ENCODE measurements at regions not wholly inside any gene's neighbourhood (a gene's known extent, or its start where the extent isn't known, plus 50 kb on each side); places are given as distances from the start of the nearest gene placed in this dataset.

- DNase-seq (ENCODE audit: low read depth, low spot score): no peak
- H3K27ac Mint-ChIP-seq (ENCODE audit: unreplicated experiment): no peak overlapping the region
- no peak overlapping the region for H3K4me3 Mint-ChIP-seq
- H3K36me3 Mint-ChIP-seq (ENCODE audit: low read depth): no peaks in the 10 kb centered on the region
- peaks cover 43% of the 10 kb centered on the region for H3K27me3 Mint-ChIP-seq (ENCODE audit: low read depth)
- peaks cover 2% of the 10 kb centered on the region for H3K9me3 Mint-ChIP-seq
- TF ChIP-seq CTCF (conservative IDR thresholded peaks at IDR 0.05): no peak
- H3K4me1 Mint-ChIP-seq: no peaks in the 10 kb centered on the region
Observed at GRCh38 chr9:88723751-88724150, 188.8 kb downstream of the NXNL2 start.

GRCh38 chr9:88724331-88724730, 189.4 kb downstream of the NXNL2 start:
- Mint-ChIP-seq H3K9me3 (peaks cover 2% of the 10 kb centered on the region), H3K4me3 (no peak overlapping the region)

GRCh38 chr9:88725300-88726019, 190.5 kb downstream of the NXNL2 start:
- TF ChIP-seq CTCF (conservative IDR thresholded peaks at IDR 0.05): no peak
- Mint-ChIP-seq H3K4me3 (no peak overlapping the region), H3K27me3 (ENCODE audit: low read depth) (peaks cover 36% of the 10 kb centered on the region), H3K4me1 (no peaks in the 10 kb centered on the region), H3K9me3 (peaks cover 5% of the 10 kb centered on the region), H3K36me3 (ENCODE audit: low read depth) (peaks cover 2% of the 10 kb centered on the region), H3K27ac (ENCODE audit: unreplicated experiment) (no peak overlapping the region)
- DNase-seq (ENCODE audit: low read depth, low spot score): no peak

More at GRCh38 chr9:88724331-88724730, 189.4 kb downstream of the NXNL2 start:
- TF ChIP-seq CTCF (conservative IDR thresholded peaks at IDR 0.05): no peak
- H3K36me3 Mint-ChIP-seq (ENCODE audit: low read depth): no peaks in the 10 kb centered on the region
- H3K27ac Mint-ChIP-seq (ENCODE audit: unreplicated experiment): no peak overlapping the region
- no peak for DNase-seq (ENCODE audit: low read depth, low spot score)
- no peaks in the 10 kb centered on the region for H3K4me1 Mint-ChIP-seq
- H3K27me3 Mint-ChIP-seq (ENCODE audit: low read depth): peaks cover 43% of the 10 kb centered on the region

GRCh38 chr9:88726803-88727202, 191.8 kb downstream of the NXNL2 start:
- Mint-ChIP-seq H3K27ac (ENCODE audit: unreplicated experiment) (no peak overlapping the region), H3K4me1 (no peaks in the 10 kb centered on the region), H3K27me3 (ENCODE audit: low read depth) (peaks cover 37% of the 10 kb centered on the region), H3K4me3 (no peak overlapping the region), H3K36me3 (ENCODE audit: low read depth) (peaks cover 2% of the 10 kb centered on the region), H3K9me3 (peaks cover 10% of the 10 kb centered on the region)
- DNase-seq (ENCODE audit: low read depth, low spot score): no peak
- TF ChIP-seq CTCF (conservative IDR thresholded peaks at IDR 0.05): no peak

- Mint-ChIP-seq H3K4me1 (no peaks in the 10 kb centered on the region), H3K27ac (ENCODE audit: unreplicated experiment) (no peak overlapping the region), H3K36me3 (ENCODE audit: low read depth) (peaks cover 2% of the 10 kb centered on the region), H3K4me3 (no peak overlapping the region), H3K27me3 (ENCODE audit: low read depth) (peaks cover 27% of the 10 kb centered on the region), H3K9me3 (peaks cover 10% of the 10 kb centered on the region)
- no peak for TF ChIP-seq CTCF (conservative IDR thresholded peaks at IDR 0.05)
- DNase-seq (ENCODE audit: low read depth, low spot score): no peak
Observed at GRCh38 chr9:88730780-88731179, 195.8 kb downstream of the NXNL2 start.
